ENCODE measurements at regions not wholly inside any gene's neighbourhood (a gene's known extent, or its start where the extent isn't known, plus 50 kb on each side); places are given as distances from the start of the nearest gene placed in this dataset.

GRCh38 chr2:156680266-156680665 lies 244.1 kb downstream of the GPD2 start:
- no peak for DNase-seq
- Histone ChIP-seq H3K79me1 (replicated peaks; ENCODE audit: low read length, poor library complexity, severe bottlenecking) (no peaks in the 10 kb centered on the region), H3K9ac (ENCODE audit: low read length) (no peak overlapping the region), H3K27me3 (ENCODE audit: control insufficient read depth in 1 of 2, insufficient read depth in 1 of 2, low read length in 2 of 2) (no peaks in the 10 kb centered on the region), H3K4me3 (ENCODE audit: insufficient read depth in 1 of 2, low read depth in 1 of 2, low read length in 2 of 2) (no peak overlapping the region), H3K9me3 (ENCODE audit: control insufficient read depth, low read length) (no peaks in the 10 kb centered on the region), H3K18ac (ENCODE audit: low read depth in 1 of 2, low read length in 2 of 2) (no peak overlapping the region), H2BK120ac (ENCODE audit: low read depth, low read length) (no peak overlapping the region), H4K8ac (ENCODE audit: low read length) (no peak overlapping the region), H3K23ac (ENCODE audit: low read length in 2 of 2) (no peak overlapping the region), H3K27ac (ENCODE audit: low read length, poor library complexity, severe bottlenecking) (no peak overlapping the region), H3K36me3 (ENCODE audit: control insufficient read depth in 1 of 2, insufficient read depth in 2 of 2, low read depth in 1 of 2, low read length in 2 of 2) (no peaks in the 10 kb centered on the region), H2AFZ (ENCODE audit: low read depth, low read length) (no peak overlapping the region), H4K91ac (ENCODE audit: low read length) (no peak overlapping the region), H2BK5ac (ENCODE audit: low read depth, low read length, poor library complexity, severe bottlenecking) (no peak overlapping the region), H3K4me2 (ENCODE audit: low read length, poor library complexity, severe bottlenecking) (no peak overlapping the region), H2BK12ac (ENCODE audit: low read length in 2 of 2) (no peak overlapping the region), H2BK15ac (ENCODE audit: low read depth, poor library complexity, severe bottlenecking) (no peak overlapping the region), H3K4me1 (ENCODE audit: control insufficient read depth, insufficient read depth, low read depth, low read length) (no peaks in the 10 kb centered on the region), H3K14ac (ENCODE audit: low read length in 2 of 2) (no peak overlapping the region), H2AK5ac (ENCODE audit: low read length, severe bottlenecking) (no peak overlapping the region), H3K4ac (ENCODE audit: low read depth in 1 of 2, low read length in 2 of 2) (no peak overlapping the region)
- WGBS = 100% methylated on average over 1 of the region's 2 CpGs

DNA sequence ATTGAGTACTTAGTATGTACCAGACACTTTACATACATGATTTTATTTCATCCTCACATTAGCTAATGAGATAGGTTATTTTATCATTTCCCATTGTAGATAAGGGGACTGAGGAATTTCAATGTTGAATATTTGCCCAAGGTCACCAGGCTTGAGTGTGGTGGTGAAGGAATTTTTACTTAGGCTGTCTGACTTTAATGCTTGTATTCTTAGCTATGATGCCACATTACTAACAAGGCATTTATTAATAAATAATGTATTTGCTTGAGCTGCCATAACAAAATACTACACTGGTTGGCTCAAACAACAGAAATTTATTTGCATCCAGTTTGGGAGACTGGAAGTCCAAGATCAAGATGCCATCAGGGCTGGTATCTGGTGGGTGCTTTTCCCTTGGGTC lies 250.9 kb downstream of the GPD2 start:
- H3K23ac ChIP-seq (ENCODE audit: low read length in 2 of 2) = no peak overlapping the region
- H2BK15ac ChIP-seq (ENCODE audit: low read depth, poor library complexity, severe bottlenecking) = no peak overlapping the region
- H3K4me1 ChIP-seq (ENCODE audit: control insufficient read depth, insufficient read depth, low read depth, low read length) = no peaks in the 10 kb centered on the region
- H2BK12ac ChIP-seq (ENCODE audit: low read length in 2 of 2) = no peak overlapping the region
- no peak overlapping the region for H2BK5ac ChIP-seq (ENCODE audit: low read depth, low read length, poor library complexity, severe bottlenecking)
- H3K27ac ChIP-seq (ENCODE audit: low read length, poor library complexity, severe bottlenecking) = no peak overlapping the region
- DNase-seq = no peak
- no peak overlapping the region for H3K18ac ChIP-seq (ENCODE audit: low read depth in 1 of 2, low read length in 2 of 2)
- no peak overlapping the region for H4K8ac ChIP-seq (ENCODE audit: low read length)
- no peak overlapping the region for H2BK120ac ChIP-seq (ENCODE audit: low read depth, low read length)
- no peak overlapping the region for H3K4me3 ChIP-seq (ENCODE audit: insufficient read depth in 1 of 2, low read depth in 1 of 2, low read length in 2 of 2)
- H2AFZ ChIP-seq (ENCODE audit: low read depth, low read length) = no peak overlapping the region
- no peaks in the 10 kb centered on the region for H3K36me3 ChIP-seq (ENCODE audit: control insufficient read depth in 1 of 2, insufficient read depth in 2 of 2, low read depth in 1 of 2, low read length in 2 of 2)
- no peaks in the 10 kb centered on the region for H3K9me3 ChIP-seq (ENCODE audit: control insufficient read depth, low read length)
- no peak overlapping the region for H3K4ac ChIP-seq (ENCODE audit: low read depth in 1 of 2, low read length in 2 of 2)
- H3K4me2 ChIP-seq (ENCODE audit: low read length, poor library complexity, severe bottlenecking) = no peak overlapping the region
- no peak overlapping the region for H3K9ac ChIP-seq (ENCODE audit: low read length)
- no peaks in the 10 kb centered on the region for H3K27me3 ChIP-seq (ENCODE audit: control insufficient read depth in 1 of 2, insufficient read depth in 1 of 2, low read length in 2 of 2)
- no peaks in the 10 kb centered on the region for H3K79me1 ChIP-seq (replicated peaks; ENCODE audit: low read length, poor library complexity, severe bottlenecking)
- no peak overlapping the region for H3K14ac ChIP-seq (ENCODE audit: low read length in 2 of 2)
- H4K91ac ChIP-seq (ENCODE audit: low read length) = no peak overlapping the region
- no peak overlapping the region for H2AK5ac ChIP-seq (ENCODE audit: low read length, severe bottlenecking)

DNA sequence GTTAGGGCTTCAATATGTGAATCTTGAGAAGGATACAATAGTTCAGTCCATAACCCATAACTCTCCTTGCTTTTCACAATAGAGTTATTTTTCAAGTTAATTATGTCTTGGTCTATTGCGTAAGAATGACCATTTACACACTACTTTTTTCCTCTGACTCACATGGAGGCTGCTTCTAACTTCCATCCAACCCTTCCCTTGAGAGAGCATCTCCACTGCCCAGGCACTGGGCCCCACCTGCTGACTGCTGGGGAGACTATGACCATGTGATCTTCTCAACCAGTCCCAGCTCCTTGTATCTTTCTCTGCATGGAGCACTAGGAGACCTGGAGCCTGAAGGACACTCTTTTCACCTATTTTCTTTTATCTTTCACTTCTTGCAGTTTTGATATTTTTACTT lies 251.5 kb downstream of the GPD2 start:
- Histone ChIP-seq H3K4me2 (ENCODE audit: low read length, poor library complexity, severe bottlenecking) (no peak overlapping the region), H3K27me3 (ENCODE audit: control insufficient read depth in 1 of 2, insufficient read depth in 1 of 2, low read length in 2 of 2) (no peaks in the 10 kb centered on the region), H3K23ac (ENCODE audit: low read length in 2 of 2) (no peak overlapping the region), H3K36me3 (ENCODE audit: control insufficient read depth in 1 of 2, insufficient read depth in 2 of 2, low read depth in 1 of 2, low read length in 2 of 2) (no peaks in the 10 kb centered on the region), H3K4me1 (ENCODE audit: control insufficient read depth, insufficient read depth, low read depth, low read length) (no peaks in the 10 kb centered on the region), H2BK120ac (ENCODE audit: low read depth, low read length) (no peak overlapping the region), H3K9me3 (ENCODE audit: control insufficient read depth, low read length) (no peaks in the 10 kb centered on the region), H2AFZ (ENCODE audit: low read depth, low read length) (no peak overlapping the region), H3K4me3 (ENCODE audit: insufficient read depth in 1 of 2, low read depth in 1 of 2, low read length in 2 of 2) (no peak overlapping the region), H2AK5ac (ENCODE audit: low read length, severe bottlenecking) (no peak overlapping the region), H3K4ac (ENCODE audit: low read depth in 1 of 2, low read length in 2 of 2) (no peak overlapping the region), H2BK12ac (ENCODE audit: low read length in 2 of 2) (no peak overlapping the region), H3K9ac (ENCODE audit: low read length) (no peak overlapping the region), H3K79me1 (replicated peaks; ENCODE audit: low read length, poor library complexity, severe bottlenecking) (no peaks in the 10 kb centered on the region), H4K91ac (ENCODE audit: low read length) (no peak overlapping the region), H3K14ac (ENCODE audit: low read length in 2 of 2) (no peak overlapping the region), H2BK15ac (ENCODE audit: low read depth, poor library complexity, severe bottlenecking) (no peak overlapping the region), H3K27ac (ENCODE audit: low read length, poor library complexity, severe bottlenecking) (no peak overlapping the region), H2BK5ac (ENCODE audit: low read depth, low read length, poor library complexity, severe bottlenecking) (no peak overlapping the region), H3K18ac (ENCODE audit: low read depth in 1 of 2, low read length in 2 of 2) (no peak overlapping the region), H4K8ac (ENCODE audit: low read length) (no peak overlapping the region)
- WGBS = 59% methylated on average over 1 of the region's 1 CpG
- no peak for DNase-seq

DNA sequence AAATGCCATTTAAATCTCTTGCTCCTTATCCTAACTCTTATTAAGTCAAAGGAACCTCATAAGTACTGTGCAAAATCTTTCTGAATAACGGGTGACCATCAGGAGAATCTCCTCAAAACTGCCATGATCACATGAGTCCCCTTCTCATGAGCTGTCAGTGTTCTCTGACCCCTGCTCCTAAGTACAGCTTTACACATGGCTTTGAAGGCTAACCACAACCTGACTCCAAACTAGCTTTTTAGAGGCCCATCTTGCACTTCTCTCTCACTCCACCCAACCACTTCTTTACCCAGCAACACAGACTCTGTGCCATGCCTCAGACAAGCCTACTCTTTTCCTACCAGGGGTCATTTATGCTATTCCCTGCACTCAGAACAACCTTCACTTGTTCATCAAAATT lies 253.8 kb downstream of the GPD2 start:
- H3K4me1 ChIP-seq (ENCODE audit: control insufficient read depth, insufficient read depth, low read depth, low read length) = no peaks in the 10 kb centered on the region
- no peak overlapping the region for H2AFZ ChIP-seq (ENCODE audit: low read depth, low read length)
- no peak overlapping the region for H2AK5ac ChIP-seq (ENCODE audit: low read length, severe bottlenecking)
- H3K4me3 ChIP-seq (ENCODE audit: insufficient read depth in 1 of 2, low read depth in 1 of 2, low read length in 2 of 2) = no peak overlapping the region
- no peak overlapping the region for H2BK12ac ChIP-seq (ENCODE audit: low read length in 2 of 2)
- H3K4me2 ChIP-seq (ENCODE audit: low read length, poor library complexity, severe bottlenecking) = no peak overlapping the region
- no peaks in the 10 kb centered on the region for H3K79me1 ChIP-seq (replicated peaks; ENCODE audit: low read length, poor library complexity, severe bottlenecking)
- no peaks in the 10 kb centered on the region for H3K27me3 ChIP-seq (ENCODE audit: control insufficient read depth in 1 of 2, insufficient read depth in 1 of 2, low read length in 2 of 2)
- no peak overlapping the region for H3K23ac ChIP-seq (ENCODE audit: low read length in 2 of 2)
- 54% methylated on average over 1 of the region's 1 CpG for WGBS
- H3K27ac ChIP-seq (ENCODE audit: low read length, poor library complexity, severe bottlenecking) = no peak overlapping the region
- H2BK5ac ChIP-seq (ENCODE audit: low read depth, low read length, poor library complexity, severe bottlenecking) = no peak overlapping the region
- no peak overlapping the region for H4K8ac ChIP-seq (ENCODE audit: low read length)
- no peak overlapping the region for H3K4ac ChIP-seq (ENCODE audit: low read depth in 1 of 2, low read length in 2 of 2)
- H3K36me3 ChIP-seq (ENCODE audit: control insufficient read depth in 1 of 2, insufficient read depth in 2 of 2, low read depth in 1 of 2, low read length in 2 of 2) = no peaks in the 10 kb centered on the region
- no peak overlapping the region for H2BK120ac ChIP-seq (ENCODE audit: low read depth, low read length)
- no peak overlapping the region for H3K9ac ChIP-seq (ENCODE audit: low read length)
- no peak overlapping the region for H3K18ac ChIP-seq (ENCODE audit: low read depth in 1 of 2, low read length in 2 of 2)
- no peak overlapping the region for H3K14ac ChIP-seq (ENCODE audit: low read length in 2 of 2)
- no peak overlapping the region for H4K91ac ChIP-seq (ENCODE audit: low read length)
- H2BK15ac ChIP-seq (ENCODE audit: low read depth, poor library complexity, severe bottlenecking) = no peak overlapping the region
- DNase-seq = no peak
- H3K9me3 ChIP-seq (ENCODE audit: control insufficient read depth, low read length) = no peaks in the 10 kb centered on the region
